ENCODE measurements at regions not wholly inside any gene's neighbourhood (a gene's known extent, or its start where the extent isn't known, plus 50 kb on each side); places are given as distances from the start of the nearest gene placed in this dataset.

DNA sequence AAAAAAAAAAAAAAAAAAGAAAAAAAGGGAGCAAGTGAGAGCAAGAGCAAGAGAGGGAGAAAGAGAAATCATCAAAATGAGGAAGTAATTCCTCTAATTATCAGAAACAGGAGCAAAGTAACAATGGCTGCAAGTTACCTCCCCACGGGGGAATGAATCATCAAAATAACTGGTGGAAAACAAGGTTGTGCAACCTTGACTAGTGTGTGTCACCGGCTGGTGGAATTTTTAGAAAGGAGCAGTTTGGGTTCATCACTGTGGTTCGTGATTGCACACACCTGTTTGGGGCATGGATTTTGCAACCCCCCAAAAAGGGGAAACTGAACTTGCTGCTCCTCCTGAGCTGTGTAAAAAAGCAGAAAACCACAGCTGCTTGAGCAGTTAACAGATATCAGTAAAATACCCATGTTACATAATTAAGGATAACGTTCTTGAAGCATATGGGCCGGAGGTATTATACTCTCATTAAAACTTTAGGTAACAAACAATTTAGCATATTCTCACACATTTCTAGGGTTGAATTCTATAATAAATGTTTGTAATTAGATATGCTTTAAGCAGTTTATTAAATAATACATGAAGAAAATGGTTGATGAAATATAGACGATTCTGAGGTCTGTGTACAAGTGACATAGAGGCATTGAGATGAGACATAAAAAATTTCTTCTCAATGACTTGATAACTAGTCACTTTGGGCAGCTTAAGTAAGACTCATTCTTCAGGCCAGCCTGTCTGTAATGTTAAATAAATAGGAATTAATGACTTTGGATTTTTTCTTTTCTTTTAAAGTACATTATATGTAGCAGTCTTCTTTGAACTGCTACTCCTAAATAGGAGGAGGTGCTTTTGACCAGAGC is 184.2 kb upstream of the ZEB2 start:
- no peak for TF ChIP-seq CTCF (IDR thresholded peaks at IDR 0.05)
- no peak for TF ChIP-seq POLR2A (IDR thresholded peaks at IDR 0.05)
